Pancreas (tissue), 10 donors: ENCODE measurements at regions not wholly inside any gene's neighbourhood (a gene's known extent, or its start where the extent isn't known, plus 50 kb on each side); places are given as distances from the start of the nearest gene placed in this dataset.

ENCODE experiments used
- ATAC-seq, 4 donors: fragments of 200-7000 bp; cut with Tn5 transposase; one replicate each; pipeline versions ENCODE4 v1.8.0 to v1.9.1; 2020; ENCODE audit warnings: mild to moderate bottlenecking in 4 of 4, moderate library complexity in 4 of 4
- DNase-seq, 6 donors: peaks; one replicate each; pipeline ENCODE4 v3.0.0-alpha.2; 2020
- FAIRE-seq: peaks from 2 replicates; lab custom pipeline; 2012; peaks lifted over from hg19 to GRCh38; lab: Jason Lieb, UNC
- H3K27ac ChIP-seq, 4 donors: fragments of 200-600 bp; sonication (generic); 1 replicate in 3 of 4; 2 replicates in 1 of 4; pipeline versions ENCODE4 v1.5.0 to v1.8.0; 2020
- H3K27me3 ChIP-seq, 4 donors: fragments of 200-600 bp; one replicate each; pipeline ENCODE4 v1.8.0; 2021
- H3K36me3 ChIP-seq, 3 donors: fragments of 200-600 bp; sonication (generic) in 1 of 3; one replicate each; pipeline versions ENCODE4 v1.5.0 to v1.8.0; 2020 to 2021
- H3K4me1 ChIP-seq, 3 donors: fragments of 200-600 bp; one replicate each; pipeline ENCODE4 v1.8.0; 2021
- H3K4me3 ChIP-seq, 4 donors: fragments of 200-600 bp; sonication (generic) in 2 of 4; one replicate each; pipeline versions ENCODE4 v1.5.0 to v1.8.0; 2020 to 2021
- H3K9me3 ChIP-seq, 4 donors: fragments of 200-600 bp; one replicate each; pipeline ENCODE4 v1.8.0; 2021
- CTCF ChIP-seq, 4 donors: fragments of 200-600 bp; sonication (generic) in 3 of 4; IDR thresholded peaks; one replicate each; pipeline versions ENCODE4 v1.5.0 to v1.8.0; 2021; ENCODE audit warnings: antibody characterized with exemption in 4 of 4
- WGBS, 2 donors: extraction: QIAGEN DNeasy Blood & Tissue Kit; methylation state at CpG; one replicate each; pipeline ENCODE4 v1.1.7; 2013; 5-methylcytosine and 5-hydroxymethylcytosine counted together
- intact Hi-C, 3 donors: fragments of 100-400 bp; cut with DNase I; formaldehyde crosslinking; loops; one replicate each; pipeline versions ENCODE4 v1.11.1 to v1.14.2; 2022
- donor health status: healthy with polysubstance abuse.
- donor health status: DM: no; HTN: no; CAD: no; lungs with moderate emphysema.
- donor health status: DM: no; HTN: no; CAD: no.
- donor health status: control.
- donor health status: control.
- donor health status: Bipolar disorder and iron deficiency.
- donor health status: DM: yes; HTN: yes; CAD: no.
- donor health status: DM: no; HTN: no; CAD: no.
- donor health status: DM: no; HTN: no; CAD: no.
- donor health status: DM: yes; HTN: yes; CAD: no.

- FAIRE-seq (no peak), ATAC-seq (no peak), DNase-seq (no peak)
- Histone ChIP-seq H3K4me3 (no peak overlapping the region), H3K4me1 (peaks cover 0 to 4% (median 3%) of the 10 kb centered on the region in 3 donors), H3K27ac (no peak overlapping the region), H3K9me3 (no peaks in the 10 kb centered on the region), H3K36me3 (no peaks in the 10 kb centered on the region), H3K27me3 (no peaks in the 10 kb centered on the region)
- TF ChIP-seq CTCF (IDR thresholded peaks at IDR 0.05), result no peak
- intact Hi-C loops, result no loop called here
Measured at GRCh38 chr5:107032629-107033028, 638.1 kb downstream of the EFNA5 start.

- no peak overlapping the region for H3K4me3 ChIP-seq
- H3K27ac ChIP-seq, result no peak overlapping the region
- H3K36me3 ChIP-seq, result no peaks in the 10 kb centered on the region
- FAIRE-seq (no peak), DNase-seq (no peak), ATAC-seq (no peak)
- H3K27me3 ChIP-seq, result no peaks in the 10 kb centered on the region
- intact Hi-C loops, result no loop called here
- H3K4me1 ChIP-seq, result peaks cover 0 to 4% (median 3%) of the 10 kb centered on the region in 3 donors
- TF ChIP-seq CTCF (IDR thresholded peaks at IDR 0.05), result no peak
- no peaks in the 10 kb centered on the region for H3K9me3 ChIP-seq
- 95 to 100% methylated on average over 2 of the region's 2 CpGs for WGBS, 2 donors
Measured at GRCh38 chr5:107028938-107029337, 641.8 kb downstream of the EFNA5 start.

- 44 to 73% methylated on average over 3 of the region's 3 CpGs for WGBS, 2 donors
- ATAC-seq, result no peak
- no peak for TF ChIP-seq CTCF (IDR thresholded peaks at IDR 0.05)
Measured at GRCh38 chr5:107025712-107026497, 644.8 kb downstream of the EFNA5 start.

GRCh38 chr5:107023732-107024131, 647.0 kb downstream of the EFNA5 start:
- Histone ChIP-seq H3K4me3 (no peak overlapping the region), H3K27ac (no peak overlapping the region), H3K9me3 (no peaks in the 10 kb centered on the region), H3K27me3 (no peaks in the 10 kb centered on the region), H3K4me1 (no peaks in the 10 kb centered on the region), H3K36me3 (no peaks in the 10 kb centered on the region)
- no peak for TF ChIP-seq CTCF (IDR thresholded peaks at IDR 0.05)
- DNase-seq, result no peak
- no peak for FAIRE-seq
- intact Hi-C loops, result no loop called here
- no peak for ATAC-seq

More at GRCh38 chr5:107025712-107026497, 644.8 kb downstream of the EFNA5 start:
- intact Hi-C loops, result no loop called here
- Histone ChIP-seq H3K9me3 (no peaks in the 10 kb centered on the region), H3K27ac (no peak overlapping the region), H3K4me1 (no peaks in the 10 kb centered on the region), H3K27me3 (no peaks in the 10 kb centered on the region), H3K4me3 (no peak overlapping the region), H3K36me3 (no peaks in the 10 kb centered on the region)
- FAIRE-seq (no peak), DNase-seq (no peak)

- FAIRE-seq (no peak), DNase-seq (no peak), ATAC-seq (no peak)
- H3K4me3 ChIP-seq, result no peak overlapping the region
- intact Hi-C loops, result no loop called here
- no peaks in the 10 kb centered on the region for H3K27me3 ChIP-seq
- H3K9me3 ChIP-seq, result no peaks in the 10 kb centered on the region
- no peak overlapping the region for H3K27ac ChIP-seq
- H3K4me1 ChIP-seq, result no peaks in the 10 kb centered on the region
- WGBS, 2 donors, result 88 to 91% methylated on average over 2 of the region's 2 CpGs
- no peaks in the 10 kb centered on the region for H3K36me3 ChIP-seq
- TF ChIP-seq CTCF (IDR thresholded peaks at IDR 0.05), result no peak
Measured at GRCh38 chr5:107021575-107021974, 649.2 kb downstream of the EFNA5 start.
